GM23248 (cell line): ENCODE measurements at regions not wholly inside any gene's neighbourhood (a gene's known extent, or its start where the extent isn't known, plus 50 kb on each side); places are given as distances from the start of the nearest gene placed in this dataset.

Experiments
- DNase-seq: peaks from one replicate; pipeline ENCODE4 v3.0.0-alpha.2; 2015
- H2AFZ ChIP-seq: fragments of 200-600 bp; sonication (generic); 2 replicates; pipeline ENCODE4 v1.6.1; 2016; ENCODE audit warnings: antibody characterized with exemption
- H3F3A ChIP-seq: fragments of 200-600 bp; sonication (generic); 2 replicates; pipeline ENCODE4 v1.6.1; 2016; ENCODE audit warnings: mild to moderate bottlenecking, antibody characterized with exemption, mixed run types; ENCODE audit not compliant: insufficient read depth
- H3K27ac ChIP-seq: fragments of 200-600 bp; sonication (generic); 2 replicates; pipeline ENCODE4 v1.5.1; 2016; ENCODE audit warnings: mild to moderate bottlenecking
- H3K27me3 ChIP-seq: fragments of 200-600 bp; sonication (generic); replicated peaks from 2 replicates; pipeline ENCODE4 v1.6.1; 2016; ENCODE audit warnings: mild to moderate bottlenecking; ENCODE audit not compliant: insufficient read depth
- H3K36me3 ChIP-seq: fragments of 200-600 bp; sonication (generic); 2 replicates; pipeline ENCODE4 v1.6.1; 2016; ENCODE audit warnings: low read depth, mild to moderate bottlenecking
- H3K4me1 ChIP-seq: fragments of 200-600 bp; sonication (generic); 2 replicates; pipeline ENCODE4 v1.6.1; 2016; ENCODE audit warnings: mild to moderate bottlenecking; ENCODE audit not compliant: insufficient read depth
- H3K4me2 ChIP-seq: fragments of 200-600 bp; sonication (generic); one replicate; pipeline ENCODE4 v1.6.1; 2016; ENCODE audit warnings: mild to moderate bottlenecking; ENCODE audit not compliant: unreplicated experiment
- H3K4me3 ChIP-seq: fragments of 200-600 bp; sonication (generic); 2 replicates; pipeline ENCODE4 v1.5.1; 2016; ENCODE audit warnings: mild to moderate bottlenecking
- H3K79me2 ChIP-seq: fragments of 200-600 bp; sonication (generic); 2 replicates; pipeline ENCODE4 v1.6.1; 2016; ENCODE audit warnings: mild to moderate bottlenecking; ENCODE audit not compliant: insufficient read depth
- H3K9ac ChIP-seq: fragments of 200-600 bp; sonication (generic); 2 replicates; pipeline ENCODE4 v1.6.1; 2016; ENCODE audit warnings: mild to moderate bottlenecking
- H3K9me2 ChIP-seq: fragments of 200-600 bp; sonication (generic); 2 replicates; pipeline ENCODE4 v1.6.1; 2016; ENCODE audit warnings: mixed run types, mild to moderate bottlenecking, moderate library complexity; ENCODE audit not compliant: insufficient read depth
- H3K9me3 ChIP-seq: fragments of 200-600 bp; sonication (generic); one replicate; pipeline ENCODE4 v1.6.1; 2017; ENCODE audit warnings: low read depth
- H4K20me1 ChIP-seq: fragments of 200-600 bp; sonication (generic); 2 replicates; pipeline ENCODE4 v1.6.0; 2016; ENCODE audit not compliant: insufficient read depth
- EZH2 ChIP-seq: fragments of 200-600 bp; sonication (generic); IDR thresholded peaks from 2 replicates; pipeline ENCODE4 v1.6.1; 2018; ENCODE audit warnings: antibody characterized with exemption, mild to moderate bottlenecking; ENCODE audit not compliant: insufficient read depth, poor library complexity, severe bottlenecking
- EZH2phosphoT487 ChIP-seq: fragments of 200-600 bp; sonication (generic); IDR thresholded peaks from 2 replicates; pipeline ENCODE4 v1.6.1; 2018; ENCODE audit warnings: antibody characterized with exemption, moderate library complexity, mild to moderate bottlenecking, low read depth; ENCODE audit not compliant: insufficient read depth
- WGBS, 2 experiments: methylation state at CpG; one replicate each; pipeline ENCODE4 v1.1.6; 2015 to 2017; ENCODE audit warnings: low lambda C conversion rate in 2 of 2, low coverage in 1 of 2; ENCODE audit errors: missing lambda C conversion rate in 2 of 2; 5-methylcytosine and 5-hydroxymethylcytosine counted together
- in situ Hi-C: fragments of 300-500 bp; cut with MboI; formaldehyde crosslinking; loops from 2 replicates; pipeline ENCODE4 v1.15.0; 2020

- H3F3A ChIP-seq = no peaks in the 10 kb centered on the region
- no peaks in the 10 kb centered on the region for H4K20me1 ChIP-seq
- no peaks in the 10 kb centered on the region for H3K4me1 ChIP-seq
- no peak overlapping the region for H2AFZ ChIP-seq
- H3K79me2 ChIP-seq = no peaks in the 10 kb centered on the region
- no peaks in the 10 kb centered on the region for H3K36me3 ChIP-seq
- H3K27me3 ChIP-seq = no peaks in the 10 kb centered on the region
- in situ Hi-C loops = no loop called here
- WGBS, 2 experiments = 11 to 18% methylated on average over 5 of the region's 5 CpGs
- no peak overlapping the region for H3K4me2 ChIP-seq
- no peak for DNase-seq
- no peak overlapping the region for H3K4me3 ChIP-seq
- no peaks in the 10 kb centered on the region for H3K9me3 ChIP-seq
- TF ChIP-seq EZH2 (no peak), EZH2phosphoT487 (no peak)
- no peaks in the 10 kb centered on the region for H3K9me2 ChIP-seq
- no peak overlapping the region for H3K9ac ChIP-seq
- H3K27ac ChIP-seq = no peak overlapping the region
Observed at GRCh38 chr4:181701214-181701613, 542.0 kb upstream of the TENM3 start.

DNA sequence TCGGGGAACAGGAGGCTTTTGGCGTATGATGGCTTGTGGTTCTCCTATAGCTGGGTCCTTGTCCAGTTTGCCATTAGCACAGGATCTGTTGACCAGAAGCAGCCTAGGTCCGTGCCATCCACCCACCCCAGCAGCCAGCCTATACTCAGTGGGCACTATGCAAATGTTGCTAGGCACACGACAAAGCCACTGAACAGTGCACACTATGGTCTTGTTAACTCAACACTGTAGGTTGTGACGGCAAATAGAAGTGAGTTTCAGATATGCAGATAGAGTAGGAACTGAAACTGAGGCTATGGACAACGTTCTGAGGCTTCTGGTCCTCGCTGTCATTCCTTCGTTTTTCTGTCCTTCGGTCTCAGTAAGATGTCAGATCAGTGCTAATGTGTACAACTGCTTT lies 541.3 kb upstream of the TENM3 start:
- 26 to 28% methylated on average over 9 of the region's 9 CpGs for WGBS, 2 experiments
- Histone ChIP-seq H3K27ac (no peak overlapping the region), H3K79me2 (no peaks in the 10 kb centered on the region), H3K36me3 (no peaks in the 10 kb centered on the region), H3K9me2 (no peaks in the 10 kb centered on the region), H3K9me3 (no peaks in the 10 kb centered on the region), H3K4me1 (no peaks in the 10 kb centered on the region), H3K9ac (no peak overlapping the region), H4K20me1 (no peaks in the 10 kb centered on the region), H3K4me3 (no peak overlapping the region), H3K27me3 (no peaks in the 10 kb centered on the region), H3K4me2 (no peak overlapping the region), H3F3A (no peaks in the 10 kb centered on the region), H2AFZ (no peak overlapping the region)
- TF ChIP-seq EZH2phosphoT487 (no peak), EZH2 (no peak)
- in situ Hi-C loops = no loop called here
- no peak for DNase-seq

GRCh38 chr4:181702864-181703495 lies 540.2 kb upstream of the TENM3 start:
- WGBS, 2 experiments = 31 to 37% methylated on average over 11 of the region's 11 CpGs
- no peaks in the 10 kb centered on the region for H3K27me3 ChIP-seq
- no peaks in the 10 kb centered on the region for H3K9me2 ChIP-seq
- no peaks in the 10 kb centered on the region for H3F3A ChIP-seq
- H3K79me2 ChIP-seq = no peaks in the 10 kb centered on the region
- H3K4me3 ChIP-seq = no peak overlapping the region
- no peak overlapping the region for H2AFZ ChIP-seq
- no peak overlapping the region for H3K4me2 ChIP-seq
- H3K4me1 ChIP-seq = no peaks in the 10 kb centered on the region
- no peak overlapping the region for H3K27ac ChIP-seq
- H3K9me3 ChIP-seq = no peaks in the 10 kb centered on the region
- H3K9ac ChIP-seq = no peak overlapping the region
- in situ Hi-C loops = no loop called here
- no peaks in the 10 kb centered on the region for H3K36me3 ChIP-seq
- no peaks in the 10 kb centered on the region for H4K20me1 ChIP-seq
- DNase-seq = no peak
- no peak for TF ChIP-seq EZH2phosphoT487
- no peak for TF ChIP-seq EZH2

DNA sequence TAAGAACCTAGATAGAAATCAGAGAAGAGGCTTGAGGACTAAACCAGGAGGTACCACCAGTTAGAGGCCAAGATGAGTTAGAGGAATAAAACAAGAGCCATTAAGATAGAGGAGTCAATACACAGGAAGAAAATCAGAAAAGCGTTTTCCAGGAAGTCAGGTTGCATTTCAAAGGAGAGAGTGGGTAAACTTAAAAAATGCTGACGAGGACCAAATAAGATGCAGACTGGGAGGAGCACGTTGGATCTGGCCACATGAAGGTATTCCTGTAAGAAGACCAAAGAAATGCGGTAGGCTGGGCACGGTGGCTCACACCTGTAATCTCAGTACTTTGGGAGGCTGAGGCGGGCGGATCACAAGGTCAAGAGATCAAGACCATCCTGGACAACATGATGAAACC lies 533.1 kb upstream of the TENM3 start:
- H3K27me3 ChIP-seq = no peaks in the 10 kb centered on the region
- DNase-seq = no peak
- no peaks in the 10 kb centered on the region for H3F3A ChIP-seq
- H3K4me2 ChIP-seq = no peak overlapping the region
- no peaks in the 10 kb centered on the region for H3K36me3 ChIP-seq
- no peak overlapping the region for H3K27ac ChIP-seq
- no peak overlapping the region for H3K9ac ChIP-seq
- H3K9me3 ChIP-seq = no peaks in the 10 kb centered on the region
- H3K4me3 ChIP-seq = no peak overlapping the region
- H4K20me1 ChIP-seq = no peaks in the 10 kb centered on the region
- no peaks in the 10 kb centered on the region for H3K9me2 ChIP-seq
- no peak for TF ChIP-seq EZH2
- TF ChIP-seq EZH2phosphoT487 = no peak
- WGBS, 2 experiments = 43 to 44% methylated on average over 7 of the region's 7 CpGs
- H2AFZ ChIP-seq = no peak overlapping the region
- in situ Hi-C loops = no loop called here
- H3K4me1 ChIP-seq = no peaks in the 10 kb centered on the region
- H3K79me2 ChIP-seq = no peaks in the 10 kb centered on the region

GRCh38 chr4:181711387-181711786 lies 531.8 kb upstream of the TENM3 start:
- TF ChIP-seq EZH2 (no peak), EZH2phosphoT487 (no peak)
- H2AFZ ChIP-seq = no peak overlapping the region
- no peaks in the 10 kb centered on the region for H3K9me2 ChIP-seq
- 11 to 15% methylated on average over 1 of the region's 1 CpG for WGBS, 2 experiments
- DNase-seq = no peak
- no peaks in the 10 kb centered on the region for H3K4me1 ChIP-seq
- H3K27me3 ChIP-seq = no peaks in the 10 kb centered on the region
- H3K4me3 ChIP-seq = no peak overlapping the region
- H3K9ac ChIP-seq = no peak overlapping the region
- H3K36me3 ChIP-seq = no peaks in the 10 kb centered on the region
- H3K79me2 ChIP-seq = no peaks in the 10 kb centered on the region
- H3K9me3 ChIP-seq = no peaks in the 10 kb centered on the region
- no peak overlapping the region for H3K4me2 ChIP-seq
- in situ Hi-C loops = no loop called here
- H3K27ac ChIP-seq = no peak overlapping the region
- no peaks in the 10 kb centered on the region for H4K20me1 ChIP-seq
- no peaks in the 10 kb centered on the region for H3F3A ChIP-seq
